ENCODE measurements at regions not wholly inside any gene's neighbourhood (a gene's known extent, or its start where the extent isn't known, plus 50 kb on each side); places are given as distances from the start of the nearest gene placed in this dataset.

GRCh38 chr5:74141053-74141452 lies 499.5 kb downstream of the ENC1 start:
- ChIA-PET POLR2A (ENCODE audit: unreplicated experiment) (no interaction called here), CTCF (no interaction called here)
- TF ChIP-seq CTCF (conservative IDR thresholded peaks at IDR 0.05; ENCODE audit: low read depth, low read length), result no peak
- no peak for TF ChIP-seq EZH2 (IDR thresholded peaks at IDR 0.05; ENCODE audit: low read length, unreplicated experiment)
- Histone ChIP-seq H3F3A (ENCODE audit: low read length, unreplicated experiment) (no peaks in the 10 kb centered on the region), H3K27ac (ENCODE audit: low read length) (peak overlapping the region; percentile 45), H3K27me3 (ENCODE audit: low read length) (no peaks in the 10 kb centered on the region), H3K9me3 (ENCODE audit: low read length) (no peaks in the 10 kb centered on the region), H3K9me2 (replicated peaks; ENCODE audit: low read length) (no peaks in the 10 kb centered on the region), H3K4me1 (ENCODE audit: insufficient read depth, low read length) (peaks cover 19% of the 10 kb centered on the region), H2AFZ (ENCODE audit: low read length) (no peak overlapping the region), H3K36me3 (ENCODE audit: low read depth, low read length) (no peaks in the 10 kb centered on the region), H3K4me2 (ENCODE audit: low read length) (no peak overlapping the region), H4K20me1 (ENCODE audit: low read length) (no peaks in the 10 kb centered on the region), H3K79me2 (ENCODE audit: low read length) (no peaks in the 10 kb centered on the region), H3K9ac (ENCODE audit: low read length) (no peak overlapping the region), H3K4me3 (ENCODE audit: low read length) (no peak overlapping the region)
- ATAC-seq, result peak; percentile 79
- intact Hi-C loops (cut with micrococcal nuclease), result no loop called here
- BruUV-seq (replicated peaks), result no TSS peak
- DNase-seq, result peak; percentile 53

- ATAC-seq (no peak), DNase-seq (no peak)
- no peak overlapping the region for H3K9ac ChIP-seq (ENCODE audit: low read length)
- no peaks in the 10 kb centered on the region for H3K36me3 ChIP-seq (ENCODE audit: low read depth, low read length)
- no peak overlapping the region for H2AFZ ChIP-seq (ENCODE audit: low read length)
- H3K27ac ChIP-seq (ENCODE audit: low read length), result peak overlapping the region; percentile 45; the same call in 1 of the 2 replicates
- intact Hi-C loops (cut with micrococcal nuclease), result no loop called here
- no peaks in the 10 kb centered on the region for H3K9me3 ChIP-seq (ENCODE audit: low read length)
- no peak overlapping the region for H3K4me3 ChIP-seq (ENCODE audit: low read length)
- no peak for TF ChIP-seq CTCF (conservative IDR thresholded peaks at IDR 0.05; ENCODE audit: low read depth, low read length)
- TF ChIP-seq EZH2phosphoT487 (IDR thresholded peaks at IDR 0.05; ENCODE audit: borderline replicate concordance, low read length), result no peak
- TF ChIP-seq EZH2 (IDR thresholded peaks at IDR 0.05; ENCODE audit: low read length, unreplicated experiment), result no peak
- ChIA-PET POLR2A (ENCODE audit: unreplicated experiment) (no interaction called here), CTCF (no interaction called here)
- no peaks in the 10 kb centered on the region for H4K20me1 ChIP-seq (ENCODE audit: low read length)
- H3K79me2 ChIP-seq (ENCODE audit: low read length), result no peaks in the 10 kb centered on the region
- no TSS peak for BruUV-seq (replicated peaks)
- peaks cover 19% of the 10 kb centered on the region for H3K4me1 ChIP-seq (ENCODE audit: insufficient read depth, low read length)
- H3F3A ChIP-seq (ENCODE audit: low read length, unreplicated experiment), result no peaks in the 10 kb centered on the region
- no peaks in the 10 kb centered on the region for H3K9me2 ChIP-seq (replicated peaks; ENCODE audit: low read length)
- H3K4me2 ChIP-seq (ENCODE audit: low read length), result no peak overlapping the region
- H3K27me3 ChIP-seq (ENCODE audit: low read length), result no peaks in the 10 kb centered on the region
Measured at GRCh38 chr5:74140409-74140808, 500.1 kb downstream of the ENC1 start.

- ChIA-PET POLR2A (ENCODE audit: unreplicated experiment) (no interaction called here), CTCF (no interaction called here)
- no peak for DNase-seq
- no peaks in the 10 kb centered on the region for H3K36me3 ChIP-seq (ENCODE audit: low read depth, low read length)
- intact Hi-C loops (cut with micrococcal nuclease), result no loop called here
- H4K20me1 ChIP-seq (ENCODE audit: low read length), result no peaks in the 10 kb centered on the region
- no peak overlapping the region for H3K27ac ChIP-seq (ENCODE audit: low read length)
- TF ChIP-seq EZH2 (IDR thresholded peaks at IDR 0.05; ENCODE audit: low read length, unreplicated experiment), result no peak
- TF ChIP-seq CTCF (conservative IDR thresholded peaks at IDR 0.05; ENCODE audit: low read depth, low read length), result no peak
- no peak for TF ChIP-seq EZH2phosphoT487 (IDR thresholded peaks at IDR 0.05; ENCODE audit: borderline replicate concordance, low read length)
- no peak overlapping the region for H3K9ac ChIP-seq (ENCODE audit: low read length)
- no peaks in the 10 kb centered on the region for H3K27me3 ChIP-seq (ENCODE audit: low read length)
- ATAC-seq, result no peak
- H3K9me2 ChIP-seq (replicated peaks; ENCODE audit: low read length), result no peaks in the 10 kb centered on the region
- no peak overlapping the region for H3K4me2 ChIP-seq (ENCODE audit: low read length)
- H3K4me1 ChIP-seq (ENCODE audit: insufficient read depth, low read length), result peaks cover 19% of the 10 kb centered on the region
- H3K4me3 ChIP-seq (ENCODE audit: low read length), result no peak overlapping the region
- no peaks in the 10 kb centered on the region for H3K79me2 ChIP-seq (ENCODE audit: low read length)
- no TSS peak for BruUV-seq (replicated peaks)
- H3F3A ChIP-seq (ENCODE audit: low read length, unreplicated experiment), result no peaks in the 10 kb centered on the region
- H3K9me3 ChIP-seq (ENCODE audit: low read length), result no peaks in the 10 kb centered on the region
- no peak overlapping the region for H2AFZ ChIP-seq (ENCODE audit: low read length)
Measured at GRCh38 chr5:74139589-74139988, 500.9 kb downstream of the ENC1 start.
